ENCODE measurements at regions not wholly inside any gene's neighbourhood (a gene's known extent, or its start where the extent isn't known, plus 50 kb on each side); places are given as distances from the start of the nearest gene placed in this dataset.

DNA sequence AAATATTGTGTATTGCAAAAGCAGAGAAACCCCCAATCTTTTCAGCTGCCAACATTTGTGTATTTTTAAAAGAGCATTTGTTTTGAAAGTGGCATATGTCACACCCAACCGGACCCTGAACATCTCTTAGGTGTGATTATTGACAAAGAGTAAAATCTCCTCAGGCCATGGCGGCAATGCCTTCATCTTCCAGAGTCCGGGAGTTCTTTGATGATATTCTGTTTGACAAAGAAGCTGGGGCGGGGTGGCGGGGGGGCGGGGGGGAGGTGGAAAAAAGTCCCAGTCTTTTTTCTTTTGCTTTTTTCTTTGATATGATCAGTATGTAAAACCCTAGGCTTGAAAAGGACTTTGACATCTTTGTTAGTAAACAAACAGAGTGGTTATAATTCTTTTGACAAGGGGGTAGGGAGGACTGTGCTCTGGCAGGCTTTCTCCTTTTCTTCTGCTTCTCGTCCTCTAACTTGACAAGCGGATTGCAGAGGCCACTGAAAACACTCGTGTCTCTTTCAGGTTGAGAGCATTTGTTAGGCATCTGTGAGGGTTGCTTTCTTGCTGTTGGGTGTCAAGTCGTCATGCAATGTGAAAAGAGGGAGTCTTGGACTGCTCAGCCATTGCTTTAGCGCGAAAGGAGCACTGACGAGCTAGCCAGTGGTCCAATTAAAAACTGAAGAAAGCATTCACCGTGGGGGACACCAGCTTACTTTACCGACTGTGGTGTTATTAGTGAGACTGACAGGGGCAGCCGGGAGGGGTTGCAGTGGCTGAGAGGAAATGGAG lies 243.2 kb downstream of the NSUN3 start:
- no peak for TF ChIP-seq POLR2A (IDR thresholded peaks at IDR 0.05)
- TF ChIP-seq, protein P1, sequence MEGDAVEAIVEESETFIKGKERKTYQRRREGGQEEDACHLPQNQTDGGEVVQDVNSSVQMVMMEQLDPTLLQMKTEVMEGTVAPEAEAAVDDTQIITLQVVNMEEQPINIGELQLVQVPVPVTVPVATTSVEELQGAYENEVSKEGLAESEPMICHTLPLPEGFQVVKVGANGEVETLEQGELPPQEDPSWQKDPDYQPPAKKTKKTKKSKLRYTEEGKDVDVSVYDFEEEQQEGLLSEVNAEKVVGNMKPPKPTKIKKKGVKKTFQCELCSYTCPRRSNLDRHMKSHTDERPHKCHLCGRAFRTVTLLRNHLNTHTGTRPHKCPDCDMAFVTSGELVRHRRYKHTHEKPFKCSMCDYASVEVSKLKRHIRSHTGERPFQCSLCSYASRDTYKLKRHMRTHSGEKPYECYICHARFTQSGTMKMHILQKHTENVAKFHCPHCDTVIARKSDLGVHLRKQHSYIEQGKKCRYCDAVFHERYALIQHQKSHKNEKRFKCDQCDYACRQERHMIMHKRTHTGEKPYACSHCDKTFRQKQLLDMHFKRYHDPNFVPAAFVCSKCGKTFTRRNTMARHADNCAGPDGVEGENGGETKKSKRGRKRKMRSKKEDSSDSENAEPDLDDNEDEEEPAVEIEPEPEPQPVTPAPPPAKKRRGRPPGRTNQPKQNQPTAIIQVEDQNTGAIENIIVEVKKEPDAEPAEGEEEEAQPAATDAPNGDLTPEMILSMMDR (IDR thresholded peaks at IDR 0.05): no peak

Data from body of pancreas (tissue), 4 donors.